Activated naive CD4-positive, alpha-beta T cell treated with anti-CD3 and anti-CD28 coated beads, Interleukin-2, amount 10 ng/mL, durations not matched to agents 7 days and 5 days (primary cell): ENCODE measurements at regions not wholly inside any gene's neighbourhood (a gene's known extent, or its start where the extent isn't known, plus 50 kb on each side); places are given as distances from the start of the nearest gene placed in this dataset.

ENCODE experiments used
- CTCF ChIA-PET: fragments of 350-600 bp; sonication (Branson Sonifier 250); formaldehyde crosslinking; loops from one replicate; lab custom pipeline; 2021; ENCODE audit warnings: antibody characterized with exemption; lab: Charles Lee
- DNase-seq: peaks from one replicate; pipeline ENCODE4 v3.0.0-alpha.2; 2020
- H3K27ac Mint-ChIP-seq: one replicate; pipeline ENCODE4 v1.8.0; 2021; ENCODE audit warnings: mild to moderate bottlenecking, moderate library complexity, mixed read lengths
- H3K27me3 Mint-ChIP-seq: one replicate; pipeline ENCODE4 v1.8.0; 2021; ENCODE audit warnings: mild to moderate bottlenecking, mixed read lengths
- H3K36me3 Mint-ChIP-seq: one replicate; pipeline ENCODE4 v1.8.0; 2021; ENCODE audit warnings: mixed read lengths
- H3K4me1 Mint-ChIP-seq: one replicate; pipeline ENCODE4 v1.8.0; 2021; ENCODE audit warnings: mixed read lengths
- H3K4me3 Mint-ChIP-seq: one replicate; pipeline ENCODE4 v1.8.0; 2021; ENCODE audit warnings: mild to moderate bottlenecking, moderate library complexity, mixed read lengths
- H3K9me3 Mint-ChIP-seq: one replicate; pipeline ENCODE4 v1.8.0; 2021; ENCODE audit warnings: mixed read lengths

GRCh38 chr5:39513236-39513635 is 88.5 kb upstream of the DAB2 start:
- Mint-ChIP-seq H3K4me1 (no peaks in the 10 kb centered on the region), H3K4me3 (no peak overlapping the region)
- no peak for DNase-seq

GRCh38 chr5:39506211-39506610 is 81.4 kb upstream of the DAB2 start:
- Mint-ChIP-seq H3K4me1 (no peaks in the 10 kb centered on the region), H3K9me3 (no peaks in the 10 kb centered on the region), H3K36me3 (no peaks in the 10 kb centered on the region), H3K27me3 (peaks cover 5% of the 10 kb centered on the region), H3K27ac (no peak overlapping the region), H3K4me3 (no peak overlapping the region)
- CTCF ChIA-PET, result no interaction called here
- no peak for DNase-seq

More at GRCh38 chr5:39513236-39513635, 88.5 kb upstream of the DAB2 start:
- CTCF ChIA-PET, result interaction anchor here (0.7 kb wide), 1 partner anchor 275 kb away, joined by 3 read pairs; no protein-coding TSS in a partner anchor
- Mint-ChIP-seq H3K9me3 (no peaks in the 10 kb centered on the region), H3K27ac (no peak overlapping the region), H3K27me3 (no peaks in the 10 kb centered on the region), H3K36me3 (no peaks in the 10 kb centered on the region)

GRCh38 chr5:39505791-39506190 is 81.0 kb upstream of the DAB2 start:
- Mint-ChIP-seq H3K9me3 (no peaks in the 10 kb centered on the region), H3K4me3 (no peak overlapping the region), H3K4me1 (no peaks in the 10 kb centered on the region), H3K27ac (no peak overlapping the region), H3K27me3 (peaks cover 5% of the 10 kb centered on the region), H3K36me3 (no peaks in the 10 kb centered on the region)
- no peak for DNase-seq
- CTCF ChIA-PET, result no interaction called here

GRCh38 chr5:39505363-39505762 is 80.6 kb upstream of the DAB2 start:
- CTCF ChIA-PET, result no interaction called here
- Mint-ChIP-seq H3K27ac (no peak overlapping the region), H3K36me3 (no peaks in the 10 kb centered on the region), H3K9me3 (no peaks in the 10 kb centered on the region), H3K4me3 (no peak overlapping the region), H3K4me1 (no peaks in the 10 kb centered on the region), H3K27me3 (peaks cover 5% of the 10 kb centered on the region)
- no peak for DNase-seq

- no peaks in the 10 kb centered on the region for H3K36me3 Mint-ChIP-seq
- peaks cover 12% of the 10 kb centered on the region for H3K27me3 Mint-ChIP-seq
- no peaks in the 10 kb centered on the region for H3K9me3 Mint-ChIP-seq
- no peak overlapping the region for H3K27ac Mint-ChIP-seq
- no peak overlapping the region for H3K4me3 Mint-ChIP-seq
- CTCF ChIA-PET, result no interaction called here
- no peak for DNase-seq
- no peaks in the 10 kb centered on the region for H3K4me1 Mint-ChIP-seq
These were observed 78.4 kb upstream of the DAB2 start for GRCh38 chr5:39503155-39503554.

DNA sequence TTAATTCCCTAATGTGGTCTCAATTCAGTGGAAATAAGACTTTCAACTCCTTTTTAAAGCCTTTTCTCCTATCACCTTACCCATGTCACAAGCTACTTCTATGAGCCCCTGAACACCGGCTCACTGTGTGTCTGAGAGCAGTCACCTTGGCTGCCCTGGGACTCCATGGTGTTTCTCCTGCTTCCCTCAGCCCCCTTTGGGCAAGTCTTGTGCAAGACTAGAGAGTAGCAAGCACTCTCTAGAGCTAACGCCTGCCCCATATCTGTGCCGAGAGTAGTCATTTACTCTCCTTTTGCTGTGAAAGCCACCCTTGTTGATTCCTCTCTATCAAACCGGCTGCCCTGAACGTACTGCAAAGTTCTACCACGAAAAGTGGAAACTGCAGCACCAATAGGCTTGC is 77.9 kb upstream of the DAB2 start:
- no peak for DNase-seq
- Mint-ChIP-seq H3K36me3 (no peaks in the 10 kb centered on the region), H3K27me3 (peaks cover 12% of the 10 kb centered on the region), H3K4me1 (no peaks in the 10 kb centered on the region), H3K27ac (no peak overlapping the region), H3K9me3 (no peaks in the 10 kb centered on the region), H3K4me3 (no peak overlapping the region)
- CTCF ChIA-PET, result no interaction called here

DNA sequence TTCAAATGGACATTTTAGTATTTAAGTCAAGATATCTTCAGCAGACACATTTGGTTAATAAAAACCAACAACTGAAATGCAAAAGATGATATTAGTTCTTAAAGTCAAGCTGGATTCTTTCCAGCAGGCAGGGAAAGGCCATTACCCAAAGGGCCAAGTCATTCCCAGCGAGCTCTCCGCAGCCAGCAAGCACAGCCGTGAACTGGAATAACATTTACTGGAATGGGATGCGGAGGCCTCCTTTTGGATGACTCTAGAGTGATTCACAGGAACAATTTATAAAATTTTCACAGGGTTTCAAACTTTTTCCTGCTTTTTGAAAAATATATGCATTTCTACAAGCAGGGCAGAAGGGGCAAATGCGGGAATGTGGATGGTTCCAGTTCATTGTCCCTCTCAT is 76.6 kb upstream of the DAB2 start:
- no peak overlapping the region for H3K4me3 Mint-ChIP-seq
- DNase-seq, result no peak
- peaks cover 7% of the 10 kb centered on the region for H3K27me3 Mint-ChIP-seq
- no peaks in the 10 kb centered on the region for H3K36me3 Mint-ChIP-seq
- CTCF ChIA-PET, result no interaction called here
- no peak overlapping the region for H3K27ac Mint-ChIP-seq
- no peaks in the 10 kb centered on the region for H3K4me1 Mint-ChIP-seq
- H3K9me3 Mint-ChIP-seq, result no peaks in the 10 kb centered on the region

- Mint-ChIP-seq H3K36me3 (no peaks in the 10 kb centered on the region), H3K4me3 (no peak overlapping the region), H3K9me3 (no peaks in the 10 kb centered on the region), H3K27me3 (peaks cover 7% of the 10 kb centered on the region), H3K4me1 (no peaks in the 10 kb centered on the region), H3K27ac (no peak overlapping the region)
- CTCF ChIA-PET, result no interaction called here
- no peak for DNase-seq
These were observed 75.9 kb upstream of the DAB2 start for GRCh38 chr5:39500551-39501175.

GRCh38 chr5:39498278-39498952 is 73.6 kb upstream of the DAB2 start:
- peaks cover 7% of the 10 kb centered on the region for H3K27me3 Mint-ChIP-seq
- no peak overlapping the region for H3K4me3 Mint-ChIP-seq
- H3K27ac Mint-ChIP-seq, result no peak overlapping the region
- H3K4me1 Mint-ChIP-seq, result no peaks in the 10 kb centered on the region
- CTCF ChIA-PET, result interaction anchor here (1.0 kb wide), 1 partner anchor 49 kb away, joined by 4 read pairs; no protein-coding TSS in a partner anchor
- no peaks in the 10 kb centered on the region for H3K36me3 Mint-ChIP-seq
- DNase-seq, result no peak
- no peaks in the 10 kb centered on the region for H3K9me3 Mint-ChIP-seq

- H3K36me3 Mint-ChIP-seq, result no peaks in the 10 kb centered on the region
- H3K4me3 Mint-ChIP-seq, result no peak overlapping the region
- CTCF ChIA-PET, result interaction anchor here (1.0 kb wide), 1 partner anchor 50 kb away, joined by 4 read pairs; no protein-coding TSS in a partner anchor
- H3K27me3 Mint-ChIP-seq, result peaks cover 7% of the 10 kb centered on the region
- H3K27ac Mint-ChIP-seq, result no peak overlapping the region
- H3K9me3 Mint-ChIP-seq, result no peaks in the 10 kb centered on the region
- H3K4me1 Mint-ChIP-seq, result no peaks in the 10 kb centered on the region
- no peak for DNase-seq
These were observed 72.5 kb upstream of the DAB2 start for GRCh38 chr5:39497322-39497721.

- no peak for DNase-seq
- no peaks in the 10 kb centered on the region for H3K36me3 Mint-ChIP-seq
- H3K27me3 Mint-ChIP-seq, result peaks cover 7% of the 10 kb centered on the region
- no peak overlapping the region for H3K27ac Mint-ChIP-seq
- H3K4me1 Mint-ChIP-seq, result no peaks in the 10 kb centered on the region
- no peak overlapping the region for H3K4me3 Mint-ChIP-seq
- H3K9me3 Mint-ChIP-seq, result no peaks in the 10 kb centered on the region
- CTCF ChIA-PET, result interaction anchor here (0.6 kb wide), 1 partner anchor 278 kb away, joined by 3 read pairs; no protein-coding TSS in a partner anchor
These were observed 70.4 kb upstream of the DAB2 start for GRCh38 chr5:39495227-39495626.

DNA sequence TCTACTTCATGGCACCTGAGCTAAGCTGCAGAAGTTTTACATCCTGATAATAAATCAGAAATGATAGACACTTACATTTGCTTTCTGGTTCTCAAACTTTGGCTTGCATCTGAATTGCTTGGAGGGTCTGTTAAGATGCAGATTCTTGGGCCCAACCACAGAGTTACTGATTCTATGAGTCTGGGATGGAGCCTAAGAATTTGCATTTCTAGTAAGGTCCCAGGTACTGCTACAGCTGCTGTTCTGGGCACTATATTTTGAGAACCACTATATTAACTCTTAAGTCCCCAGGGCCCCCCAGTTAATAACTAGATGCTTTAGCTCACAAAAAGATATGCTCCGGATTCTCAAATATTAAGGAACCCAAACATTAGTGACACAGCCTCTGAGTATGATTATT is 69.8 kb upstream of the DAB2 start:
- Mint-ChIP-seq H3K27me3 (peaks cover 5% of the 10 kb centered on the region), H3K27ac (no peak overlapping the region), H3K36me3 (no peaks in the 10 kb centered on the region), H3K4me3 (no peak overlapping the region), H3K9me3 (no peaks in the 10 kb centered on the region), H3K4me1 (no peaks in the 10 kb centered on the region)
- no peak for DNase-seq
- CTCF ChIA-PET, result no interaction called here

GRCh38 chr5:39494107-39494510 is 69.3 kb upstream of the DAB2 start:
- no peaks in the 10 kb centered on the region for H3K4me1 Mint-ChIP-seq
- peaks cover 1% of the 10 kb centered on the region for H3K27me3 Mint-ChIP-seq
- no peaks in the 10 kb centered on the region for H3K9me3 Mint-ChIP-seq
- no peak overlapping the region for H3K27ac Mint-ChIP-seq
- no peak for DNase-seq
- CTCF ChIA-PET, result no interaction called here
- H3K4me3 Mint-ChIP-seq, result no peak overlapping the region
- H3K36me3 Mint-ChIP-seq, result no peaks in the 10 kb centered on the region

DNA sequence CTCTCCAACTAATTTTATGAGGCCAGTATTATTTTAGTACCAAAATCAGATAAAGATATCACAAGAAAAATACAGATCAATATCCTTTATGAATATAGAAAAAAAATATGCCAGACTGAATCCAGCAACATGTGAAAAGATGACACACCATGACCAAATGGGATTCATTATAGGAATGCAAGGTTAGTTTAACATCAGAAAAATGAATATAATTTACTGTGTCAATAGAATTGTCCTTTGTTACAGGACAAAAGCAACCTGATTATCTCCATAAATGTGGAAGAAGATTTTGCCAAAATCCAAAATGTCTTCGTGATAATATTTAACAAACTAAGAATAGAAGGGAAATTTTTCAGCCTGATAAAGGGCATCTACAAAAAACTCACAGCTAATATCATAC is 66.4 kb upstream of the DAB2 start:
- no peak for DNase-seq
- H3K4me1 Mint-ChIP-seq, result no peaks in the 10 kb centered on the region
- no peaks in the 10 kb centered on the region for H3K27me3 Mint-ChIP-seq
- CTCF ChIA-PET, result no interaction called here
- H3K4me3 Mint-ChIP-seq, result no peak overlapping the region
- no peaks in the 10 kb centered on the region for H3K9me3 Mint-ChIP-seq
- H3K36me3 Mint-ChIP-seq, result no peaks in the 10 kb centered on the region
- no peak overlapping the region for H3K27ac Mint-ChIP-seq

GRCh38 chr5:39489263-39489662 is 64.5 kb upstream of the DAB2 start:
- no peak for DNase-seq
- no peaks in the 10 kb centered on the region for H3K27me3 Mint-ChIP-seq
- H3K27ac Mint-ChIP-seq, result no peak overlapping the region
- no peaks in the 10 kb centered on the region for H3K36me3 Mint-ChIP-seq
- CTCF ChIA-PET, result no interaction called here
- H3K4me3 Mint-ChIP-seq, result no peak overlapping the region
- H3K9me3 Mint-ChIP-seq, result no peaks in the 10 kb centered on the region
- H3K4me1 Mint-ChIP-seq, result no peaks in the 10 kb centered on the region
